Prostate gland (tissue), 2 donors: ENCODE measurements at regions not wholly inside any gene's neighbourhood (a gene's known extent, or its start where the extent isn't known, plus 50 kb on each side); places are given as distances from the start of the nearest gene placed in this dataset.

Experiments
- POLR2A ChIP-seq: fragments of 450-650 bp; IDR thresholded peaks from one replicate; pipeline ENCODE4 v1.6.1; 2016; ENCODE audit warnings: antibody characterized with exemption, mild to moderate bottlenecking
- POLR2AphosphoS5 ChIP-seq: sonication (generic); formaldehyde crosslinking; IDR thresholded peaks from one replicate; pipeline ENCODE4 v1.6.1; 2017; ENCODE audit warnings: antibody characterized with exemption
- TF ChIP-seq, protein P1 (sequence below), 4 experiments: fragments of 200-600 bp in 2 of 4; fragments of 450-650 bp in 2 of 4; sonication (generic) in 2 of 4; IDR thresholded peaks; 1 replicate in 3 of 4; 2 replicates in 1 of 4; pipeline ENCODE4 v1.5.1; 2016 to 2019; ENCODE audit warnings: antibody characterized with exemption in 4 of 4, mild to moderate bottlenecking in 2 of 4, moderate library complexity in 2 of 4

- TF ChIP-seq, protein P1, sequence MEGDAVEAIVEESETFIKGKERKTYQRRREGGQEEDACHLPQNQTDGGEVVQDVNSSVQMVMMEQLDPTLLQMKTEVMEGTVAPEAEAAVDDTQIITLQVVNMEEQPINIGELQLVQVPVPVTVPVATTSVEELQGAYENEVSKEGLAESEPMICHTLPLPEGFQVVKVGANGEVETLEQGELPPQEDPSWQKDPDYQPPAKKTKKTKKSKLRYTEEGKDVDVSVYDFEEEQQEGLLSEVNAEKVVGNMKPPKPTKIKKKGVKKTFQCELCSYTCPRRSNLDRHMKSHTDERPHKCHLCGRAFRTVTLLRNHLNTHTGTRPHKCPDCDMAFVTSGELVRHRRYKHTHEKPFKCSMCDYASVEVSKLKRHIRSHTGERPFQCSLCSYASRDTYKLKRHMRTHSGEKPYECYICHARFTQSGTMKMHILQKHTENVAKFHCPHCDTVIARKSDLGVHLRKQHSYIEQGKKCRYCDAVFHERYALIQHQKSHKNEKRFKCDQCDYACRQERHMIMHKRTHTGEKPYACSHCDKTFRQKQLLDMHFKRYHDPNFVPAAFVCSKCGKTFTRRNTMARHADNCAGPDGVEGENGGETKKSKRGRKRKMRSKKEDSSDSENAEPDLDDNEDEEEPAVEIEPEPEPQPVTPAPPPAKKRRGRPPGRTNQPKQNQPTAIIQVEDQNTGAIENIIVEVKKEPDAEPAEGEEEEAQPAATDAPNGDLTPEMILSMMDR (IDR thresholded peaks at IDR 0.05) = no peak
- TF ChIP-seq POLR2AphosphoS5 (no peak), POLR2A (no peak)
Measured at GRCh38 chr3:76083992-76084391, 298.6 kb upstream of the ZNF717 start.
